ENCODE measurements at regions not wholly inside any gene's neighbourhood (a gene's known extent, or its start where the extent isn't known, plus 50 kb on each side); places are given as distances from the start of the nearest gene placed in this dataset.
"Not testable (repeated sequence)": the region's sequence is repeated elsewhere in the genome, so short reads cannot be mapped to it uniquely, and the experiment has no call there.

DNA sequence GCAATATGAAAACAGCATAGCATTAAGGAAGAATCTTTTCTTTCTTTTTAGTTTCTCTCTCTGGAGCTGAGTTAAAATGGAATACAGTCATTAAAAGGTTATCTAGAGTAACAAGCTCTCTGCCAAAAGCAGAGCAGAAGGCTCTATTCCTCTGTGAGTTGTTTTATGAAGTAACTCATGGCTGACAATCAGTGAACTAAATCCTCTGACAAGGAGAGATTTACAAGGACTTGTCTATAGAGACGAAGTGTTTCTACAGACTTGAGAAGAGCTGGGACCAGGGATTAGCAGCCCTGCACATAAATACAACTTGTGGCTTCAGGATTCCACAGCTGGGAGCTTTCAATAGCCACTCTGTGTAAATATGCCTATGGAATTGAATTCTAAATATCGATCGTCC lies 192.5 kb upstream of the RAG2 start:
- no peak for DNase-seq (ENCODE audit: low spot score)

DNA sequence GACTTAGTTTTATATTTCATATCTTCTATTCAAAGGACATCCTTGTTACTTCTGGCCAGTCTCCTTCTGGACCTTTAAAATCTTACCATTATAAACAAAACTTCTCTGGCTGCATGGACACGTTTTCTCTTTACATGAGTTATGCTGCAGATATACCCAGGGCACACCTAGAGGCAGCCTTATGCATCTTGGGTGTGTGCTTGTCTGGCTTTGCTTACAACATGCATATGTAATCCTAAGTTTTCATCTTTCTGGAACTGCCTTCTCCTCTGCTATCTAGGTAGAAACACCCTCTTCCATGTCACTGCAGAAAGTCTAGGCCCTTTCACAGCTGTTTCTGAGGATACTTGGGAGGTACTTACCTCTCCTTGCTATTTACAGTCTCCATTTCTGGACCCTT lies 185.8 kb upstream of the RAG2 start:
- no peak for DNase-seq (ENCODE audit: low spot score)

DNA sequence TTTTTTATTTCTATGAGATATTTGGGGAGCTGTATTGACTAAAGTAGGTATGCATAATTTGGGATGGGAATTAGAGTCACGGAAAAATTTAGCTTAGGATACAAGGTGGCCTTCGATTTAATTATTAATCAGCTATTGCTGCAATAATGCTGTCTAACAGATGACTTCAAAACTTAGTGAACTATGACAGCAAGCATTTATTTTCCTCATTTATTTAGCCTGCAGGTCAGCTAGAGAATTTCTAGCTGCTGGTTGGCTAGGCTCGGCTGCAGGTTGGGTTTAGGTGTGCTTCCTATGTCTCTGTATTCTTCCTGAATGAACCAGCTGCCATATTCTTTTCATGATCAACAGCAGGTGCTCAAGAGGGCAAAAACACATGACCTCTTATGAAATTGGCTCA lies 181.8 kb upstream of the RAG2 start:
- no peak for DNase-seq (ENCODE audit: low spot score)

DNA sequence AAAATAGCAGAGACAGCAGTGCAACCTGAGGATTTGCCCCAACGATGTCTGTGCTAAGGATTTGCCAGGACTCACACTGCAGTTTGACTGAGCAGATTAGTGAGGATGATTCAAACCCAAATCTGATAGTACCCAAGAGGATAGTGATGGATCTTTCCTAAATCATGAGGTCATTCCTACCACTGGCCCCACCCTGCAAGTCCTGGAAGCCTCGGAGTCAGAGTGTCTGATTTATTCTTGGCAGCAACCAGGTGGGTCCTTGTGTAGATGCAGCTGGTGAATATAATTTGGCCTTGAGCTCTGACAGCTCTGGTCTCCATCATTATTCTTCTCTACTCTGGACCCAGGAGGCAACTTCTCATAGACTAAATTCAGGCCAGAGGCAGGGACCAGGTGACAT lies 179.3 kb upstream of the RAG2 start:
- DNase-seq (ENCODE audit: low spot score), result no peak

DNA sequence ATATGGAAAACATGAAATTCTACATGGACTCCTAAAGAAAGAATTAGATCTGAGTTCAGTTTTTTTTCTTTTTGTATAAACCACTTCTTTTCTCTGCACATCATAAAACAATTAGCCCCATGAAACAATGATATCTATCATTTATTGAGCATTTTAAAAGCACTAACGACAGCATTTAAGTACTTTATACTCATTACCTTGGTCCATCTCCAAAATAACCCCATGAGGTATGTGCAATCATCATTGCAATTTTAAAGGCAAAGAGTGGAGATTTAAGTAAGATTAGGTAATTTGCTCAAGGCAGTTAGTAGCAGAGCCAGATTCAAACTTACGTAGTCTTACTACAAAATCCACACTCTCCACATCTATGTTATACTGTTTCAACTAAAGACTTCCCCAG lies 177.7 kb upstream of the RAG2 start:
- DNase-seq (ENCODE audit: low spot score), result no peak

DNA sequence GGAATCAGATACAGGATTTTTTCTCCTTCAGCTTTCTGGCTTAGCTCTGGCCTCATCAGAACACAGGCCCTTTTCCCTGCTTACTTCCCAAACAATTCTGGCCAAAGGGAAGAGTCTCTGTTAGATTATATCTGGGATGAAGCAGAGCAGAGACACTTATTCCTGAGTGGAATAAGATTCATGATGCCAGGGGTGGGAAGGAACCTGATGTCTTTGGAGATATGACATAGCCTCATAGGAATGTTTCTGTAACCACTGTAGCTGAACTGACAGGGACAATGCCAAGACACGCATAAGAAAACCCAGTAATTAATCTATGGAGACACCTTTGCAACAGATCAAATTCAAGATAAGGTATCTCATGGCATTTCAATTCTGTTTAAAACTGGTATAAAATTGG lies 177.1 kb upstream of the RAG2 start:
- DNase-seq (ENCODE audit: low spot score), result no peak

DNA sequence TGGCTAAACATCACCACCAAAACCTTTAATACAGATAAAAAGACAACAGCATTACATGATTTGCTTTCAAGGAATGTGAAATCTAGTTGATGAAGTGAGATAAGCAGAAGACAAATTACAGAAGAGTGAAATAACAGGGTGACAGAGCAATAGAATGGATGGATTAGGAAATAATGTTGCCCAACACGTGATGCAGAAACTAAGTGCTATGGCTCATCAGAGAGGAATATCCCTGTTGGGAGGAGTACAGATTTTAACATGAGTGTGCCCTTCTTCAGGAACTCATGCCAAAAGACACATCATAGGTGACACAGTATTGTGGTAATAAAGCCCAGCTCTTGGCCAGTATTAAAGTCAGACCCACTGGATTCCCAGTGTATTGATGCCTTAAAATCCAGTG lies 176.6 kb upstream of the RAG2 start:
- no peak for DNase-seq (ENCODE audit: low spot score)

DNA sequence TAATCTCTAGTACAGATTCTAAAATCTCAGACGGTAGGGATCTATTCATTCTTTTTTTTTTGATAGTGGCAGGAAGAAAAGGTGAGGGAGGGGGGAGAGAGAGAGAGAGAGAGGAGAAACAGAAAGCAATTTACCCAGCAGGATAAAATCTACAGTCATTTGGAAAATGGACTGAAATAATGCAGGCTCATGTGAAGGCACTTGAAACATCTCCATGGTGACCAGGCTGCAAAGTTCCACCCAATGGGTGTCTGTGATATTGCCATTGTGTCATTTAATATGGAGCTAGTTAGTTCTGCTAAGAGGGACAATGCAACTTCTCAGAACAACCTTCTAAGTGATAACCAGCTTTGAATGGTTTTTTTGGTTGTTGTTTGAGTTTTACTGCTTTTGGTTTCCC lies 165.2 kb upstream of the RAG2 start:
- DNase-seq (ENCODE audit: low spot score), result no peak

DNA sequence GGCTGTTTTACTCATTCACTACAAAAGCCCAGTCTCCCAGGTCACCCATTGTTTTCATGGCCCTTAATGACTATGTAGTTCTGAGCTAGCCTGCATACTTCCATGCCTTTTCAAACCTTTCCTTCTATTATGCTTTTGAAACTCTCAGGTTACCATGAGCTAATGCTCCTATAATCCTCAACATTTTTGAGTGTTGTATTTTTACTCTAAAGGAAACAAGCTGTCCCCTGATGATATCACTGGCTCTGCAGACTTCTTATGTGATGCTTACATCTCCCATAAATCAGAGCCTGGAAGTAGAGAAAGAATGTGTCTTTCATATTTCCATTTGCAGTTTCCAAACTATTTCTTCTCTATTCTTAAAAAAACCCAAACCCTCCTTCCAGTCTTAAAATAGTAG lies 159.0 kb upstream of the RAG2 start:
- DNase-seq (ENCODE audit: low spot score), result no peak

DNA sequence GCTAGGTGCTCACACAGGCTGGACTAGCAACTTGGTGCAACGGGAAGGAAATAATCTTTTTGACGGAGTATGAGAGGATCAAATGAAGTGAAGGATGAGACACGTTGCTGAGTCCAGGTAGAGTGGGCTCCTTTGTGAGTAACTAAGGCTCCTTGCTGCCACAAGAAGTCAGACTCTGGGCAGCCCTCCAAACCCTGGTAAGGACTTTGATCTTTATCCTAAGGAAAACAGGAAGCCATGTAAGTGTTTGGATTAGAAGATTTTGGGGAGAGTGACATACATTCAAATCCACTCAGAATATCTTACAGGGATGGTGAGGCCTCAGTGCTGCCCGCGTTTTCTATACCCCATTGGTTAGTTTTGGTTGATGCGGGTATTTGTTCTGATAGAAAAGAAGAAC lies 155.9 kb upstream of the RAG2 start:
- DNase-seq (ENCODE audit: low spot score), result no peak

DNA sequence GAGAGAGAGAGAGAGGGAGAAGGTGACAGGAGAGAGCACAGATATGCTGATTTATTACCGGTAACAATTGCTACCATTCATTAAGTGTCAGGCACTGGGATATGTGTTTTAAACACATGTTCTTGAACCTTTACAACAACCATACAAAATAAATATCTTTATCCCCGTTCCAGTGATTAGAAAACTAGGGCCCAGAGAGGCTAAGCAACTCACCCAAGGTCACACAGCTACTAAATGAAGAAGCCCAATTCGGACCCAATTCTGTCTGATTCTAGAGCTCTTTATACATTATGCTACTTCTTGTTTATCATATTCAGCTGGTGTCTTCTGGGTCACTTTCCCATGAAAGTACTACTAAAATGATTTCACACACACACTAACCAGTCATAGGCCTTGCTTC lies 154.0 kb upstream of the RAG2 start:
- DNase-seq (ENCODE audit: low spot score), result no peak

DNA sequence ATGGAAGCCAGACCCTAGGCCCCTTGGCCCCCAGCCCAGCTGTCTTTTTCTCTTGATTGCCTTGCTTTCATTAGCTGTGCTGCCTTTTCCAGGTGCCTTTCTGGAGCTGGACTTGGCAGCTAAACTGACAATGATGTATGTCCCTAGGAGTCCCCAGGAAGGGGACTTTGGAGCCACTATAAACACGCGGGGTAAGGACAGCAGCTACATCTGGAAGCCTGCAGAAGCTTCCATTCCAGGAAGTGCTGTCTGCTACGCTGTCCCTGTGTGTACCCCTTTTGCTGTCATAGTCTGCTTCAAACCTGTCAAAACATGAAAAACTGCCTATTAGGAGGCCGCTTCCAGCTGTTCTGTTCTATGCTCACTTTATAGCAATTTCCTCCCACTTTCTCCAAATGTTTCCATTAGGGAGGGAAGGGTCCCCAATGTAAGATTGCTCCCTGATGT lies 153.3 kb upstream of the RAG2 start:
- no peak for DNase-seq (ENCODE audit: low spot score)

DNA sequence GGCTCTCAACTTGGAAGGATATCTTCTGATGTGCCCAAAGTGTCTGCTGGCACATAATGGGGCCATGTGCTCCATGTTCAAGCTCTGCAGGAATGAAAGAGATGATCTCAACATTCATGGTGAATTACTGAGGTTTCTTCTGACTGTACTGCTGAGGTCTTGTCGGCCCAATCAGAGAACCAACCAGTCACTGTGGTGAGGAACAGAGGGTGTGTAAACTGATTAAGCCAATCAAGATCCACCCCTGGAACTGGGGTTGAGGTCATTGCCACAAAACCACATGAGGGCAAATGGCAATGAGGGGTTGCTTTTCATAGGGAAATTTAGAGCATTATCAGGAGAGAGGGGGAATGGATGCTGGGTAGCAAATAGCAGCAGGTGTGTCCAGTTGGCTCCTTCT lies 152.3 kb upstream of the RAG2 start:
- no peak for DNase-seq (ENCODE audit: low spot score)

DNA sequence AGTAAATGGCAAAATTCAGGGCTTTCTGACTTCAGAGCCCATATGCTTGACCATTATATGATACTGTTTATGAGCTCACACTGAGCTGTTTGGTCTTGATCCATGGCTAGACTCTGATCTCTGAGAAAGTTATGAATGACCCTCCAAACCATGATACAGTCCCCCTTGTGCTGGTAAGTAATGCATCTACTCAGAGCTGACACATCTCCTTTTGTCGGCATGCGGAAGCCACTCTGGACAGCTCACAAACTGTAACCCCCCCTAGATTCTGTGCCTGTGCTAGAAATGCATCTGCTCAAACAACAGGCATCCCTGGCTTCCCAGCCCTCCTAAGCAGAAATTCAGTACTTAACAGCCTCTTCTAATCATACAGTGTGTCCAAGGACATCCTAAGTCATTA lies 150.8 kb upstream of the RAG2 start:
- DNase-seq (ENCODE audit: low spot score), result no peak

DNA sequence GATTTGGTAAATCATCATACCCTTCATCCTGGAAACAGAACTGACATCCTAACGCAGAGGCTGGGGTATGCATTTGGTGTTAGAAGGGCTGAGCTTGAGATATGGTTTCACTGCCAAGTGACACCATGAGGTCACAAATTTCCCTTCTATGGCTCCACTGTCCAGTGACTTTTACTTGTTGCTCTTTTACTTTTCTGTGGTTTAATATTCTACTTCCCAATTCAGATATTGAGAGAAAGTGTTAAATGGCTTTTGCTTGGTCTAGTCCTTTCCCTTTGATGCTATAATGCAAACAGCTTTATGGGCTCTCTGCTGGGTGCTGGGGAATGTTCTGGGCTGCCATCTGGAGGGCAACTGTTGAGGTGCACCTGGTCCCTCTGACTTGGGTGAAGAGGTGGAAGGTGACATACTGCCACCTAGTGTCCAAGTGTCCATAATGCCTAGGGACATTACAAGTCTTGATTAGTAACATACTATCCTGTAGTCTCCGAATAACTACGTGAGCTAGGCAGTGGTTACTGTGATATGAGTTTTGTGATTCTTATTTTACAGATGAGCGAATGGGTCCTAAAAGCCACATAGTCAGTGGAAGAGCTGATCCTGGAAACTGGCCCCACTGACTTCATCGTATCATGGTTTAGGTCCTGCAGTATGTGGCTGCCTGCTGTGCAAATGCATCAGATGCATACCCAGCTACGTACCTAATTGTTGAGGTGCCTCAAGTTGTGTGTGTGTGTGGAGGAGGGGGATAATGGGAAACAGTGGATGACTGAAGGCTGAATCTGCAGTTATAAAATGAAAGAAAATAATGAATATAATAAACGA lies 149.1 kb upstream of the RAG2 start:
- peak; percentile 87 for DNase-seq (ENCODE audit: low spot score)

DNA sequence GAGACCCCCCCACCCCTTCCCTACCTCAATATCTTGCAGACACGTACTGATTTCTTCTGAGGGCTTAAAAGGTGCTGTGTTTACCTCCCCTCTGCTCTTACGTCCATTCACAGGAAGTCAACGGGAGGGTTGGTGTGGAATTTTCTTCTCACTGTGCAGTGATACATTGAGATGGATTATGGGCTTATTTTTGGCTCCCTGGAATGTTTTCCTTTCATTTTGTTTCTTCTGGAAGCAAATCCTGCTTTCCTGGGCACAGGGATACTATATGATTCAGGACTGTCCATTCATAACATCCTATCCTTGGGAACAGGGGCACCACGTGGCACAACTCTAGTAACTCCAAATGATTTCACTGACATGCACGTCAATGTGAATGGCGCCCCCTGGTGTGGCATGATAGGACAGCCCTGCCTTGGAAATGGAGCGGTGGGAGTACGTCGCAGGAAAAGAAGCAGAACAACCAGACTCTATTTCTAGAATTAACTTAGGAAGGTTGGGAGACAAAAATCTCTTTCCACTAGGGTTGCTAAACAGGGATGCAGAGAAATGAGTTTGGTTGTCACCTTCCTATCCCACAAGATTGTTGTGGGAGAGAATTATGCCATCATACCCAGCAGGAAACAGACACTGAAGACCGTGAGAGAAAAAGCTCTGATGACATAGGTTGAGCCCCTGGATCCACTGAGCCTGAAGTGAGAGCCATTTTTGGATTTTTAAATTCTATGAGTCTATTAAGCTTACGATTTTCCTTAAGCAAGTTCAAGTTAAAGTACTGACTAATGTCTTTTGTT lies 146.5 kb upstream of the RAG2 start:
- DNase-seq (ENCODE audit: low spot score), result peak; percentile 48

DNA sequence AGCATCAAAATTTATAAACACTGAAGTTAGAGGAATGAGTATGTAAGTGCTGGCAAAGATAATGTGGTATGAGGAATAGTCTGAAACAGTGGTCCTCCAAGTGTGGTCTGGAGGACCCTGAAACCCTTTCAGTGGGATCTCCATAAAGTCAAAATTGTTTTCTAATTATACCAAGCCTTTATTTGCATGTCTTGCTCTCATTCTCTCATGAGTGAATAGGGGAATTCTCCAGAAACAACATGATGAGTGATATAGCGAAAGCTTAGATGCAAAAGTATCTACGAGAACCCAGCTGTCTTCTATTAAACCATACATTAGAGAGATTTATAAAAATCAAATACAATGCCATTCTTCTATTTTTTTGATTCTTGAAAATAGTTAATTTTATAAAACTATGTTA lies 145.0 kb upstream of the RAG2 start:
- no peak for DNase-seq (ENCODE audit: low spot score)

DNA sequence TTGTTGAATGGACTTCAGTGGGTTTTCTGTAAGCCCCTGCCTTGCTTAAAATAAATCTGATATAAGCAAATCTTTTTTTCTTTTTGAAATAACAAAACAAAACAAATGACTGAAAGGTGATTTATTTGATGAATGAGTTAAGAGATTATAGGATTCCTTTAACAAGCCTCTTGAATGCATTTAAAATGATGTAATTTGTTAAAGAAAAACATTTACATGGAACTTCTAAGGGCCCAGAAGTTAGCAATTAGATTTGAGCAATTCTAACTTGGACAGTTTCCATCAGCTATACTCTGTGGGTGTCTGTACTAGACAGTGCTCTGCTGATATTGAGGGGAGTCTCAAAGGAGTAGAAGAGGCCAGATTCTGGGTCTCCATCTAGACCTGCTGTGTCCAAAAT lies 143.5 kb upstream of the RAG2 start:
- no peak for DNase-seq (ENCODE audit: low spot score)

DNA sequence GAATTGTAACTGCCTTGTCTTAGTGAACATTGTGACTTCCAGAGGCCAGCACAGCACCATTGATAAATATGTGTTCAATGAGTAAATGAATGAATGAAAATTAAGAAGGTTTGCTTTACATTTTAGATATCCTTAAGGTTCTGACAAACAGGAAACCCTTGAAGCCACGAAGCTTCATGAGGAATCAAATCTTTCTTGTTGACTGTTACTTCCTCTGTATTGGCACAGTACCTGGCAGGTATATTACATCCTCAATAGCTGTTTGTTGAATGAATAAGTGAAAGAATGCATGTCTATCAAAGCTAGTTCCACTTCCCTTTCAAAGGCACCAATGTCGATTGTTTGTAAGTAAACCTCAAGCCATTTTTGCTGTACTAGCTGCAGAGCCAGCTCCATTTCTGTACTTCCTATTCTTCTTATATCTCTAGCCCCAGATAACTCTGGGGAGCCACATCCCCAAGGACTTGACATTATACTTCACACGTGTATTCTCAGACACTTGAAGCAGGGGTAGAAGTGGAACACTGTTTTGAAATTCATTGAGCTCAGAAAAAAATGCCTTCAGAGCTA lies 140.3 kb upstream of the RAG2 start:
- DNase-seq (ENCODE audit: low spot score), result peak; percentile 14

DNA sequence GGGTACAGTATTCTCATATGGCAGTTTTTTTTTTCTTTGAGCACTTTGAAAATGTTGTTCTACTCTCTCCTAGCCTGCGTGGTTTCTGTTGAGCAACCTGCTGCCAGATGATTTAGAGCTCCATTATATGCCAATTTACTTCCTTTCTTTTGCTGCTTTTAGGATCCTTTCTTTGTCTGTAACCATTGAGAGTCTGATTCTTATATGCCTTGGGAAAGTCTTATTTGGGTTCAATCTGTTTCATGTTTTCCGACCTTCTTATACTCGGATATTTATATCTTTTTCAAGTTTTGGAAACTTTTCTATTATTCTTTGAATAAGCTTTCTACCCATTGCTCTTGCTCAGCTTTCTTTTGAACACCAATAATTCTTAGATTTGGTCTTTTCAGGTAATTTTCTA lies 138.1 kb upstream of the RAG2 start:
- DNase-seq (ENCODE audit: low spot score), result no peak

DNA sequence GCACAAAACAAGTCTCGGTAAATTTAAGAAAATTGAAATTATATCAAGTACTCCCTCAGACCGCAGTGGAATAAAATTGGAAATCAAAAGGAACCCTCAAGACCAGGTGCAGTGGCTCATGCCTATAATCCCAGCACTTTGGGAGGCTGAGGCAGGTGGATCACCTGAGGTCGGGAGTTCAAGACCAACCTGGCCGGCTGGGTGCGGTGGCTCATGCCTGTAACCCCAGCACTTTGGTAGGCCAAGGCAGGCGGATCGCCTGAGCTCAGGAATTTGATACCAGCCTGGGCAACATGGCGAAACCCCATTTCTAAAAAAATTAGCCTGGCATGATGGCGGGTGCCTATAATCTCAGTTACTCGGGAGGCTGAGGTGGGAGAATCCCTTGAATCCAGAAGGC lies 135.7 kb upstream of the RAG2 start:
- DNase-seq (ENCODE audit: low spot score), result not testable (repeated sequence)

DNA sequence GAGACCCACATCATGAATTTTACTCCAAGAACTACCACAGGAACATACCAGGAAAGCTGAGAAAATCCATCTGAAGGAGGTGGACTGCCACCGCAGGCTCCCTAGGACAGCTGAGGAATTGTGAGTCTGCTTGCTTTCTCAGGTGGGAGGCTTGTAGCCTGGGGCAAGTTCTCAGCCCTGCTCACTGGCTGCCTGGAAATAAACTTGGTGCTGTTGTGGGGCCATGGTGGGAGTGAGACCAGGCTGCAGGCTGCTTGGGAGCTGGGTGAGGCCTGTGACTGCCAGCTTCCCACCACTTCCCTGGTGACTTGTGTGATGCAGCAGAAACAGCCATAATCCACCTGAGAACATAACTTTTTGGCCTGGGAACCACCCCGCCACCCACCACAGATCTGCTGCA lies 132.7 kb upstream of the RAG2 start:
- no peak for DNase-seq (ENCODE audit: low spot score)

DNA sequence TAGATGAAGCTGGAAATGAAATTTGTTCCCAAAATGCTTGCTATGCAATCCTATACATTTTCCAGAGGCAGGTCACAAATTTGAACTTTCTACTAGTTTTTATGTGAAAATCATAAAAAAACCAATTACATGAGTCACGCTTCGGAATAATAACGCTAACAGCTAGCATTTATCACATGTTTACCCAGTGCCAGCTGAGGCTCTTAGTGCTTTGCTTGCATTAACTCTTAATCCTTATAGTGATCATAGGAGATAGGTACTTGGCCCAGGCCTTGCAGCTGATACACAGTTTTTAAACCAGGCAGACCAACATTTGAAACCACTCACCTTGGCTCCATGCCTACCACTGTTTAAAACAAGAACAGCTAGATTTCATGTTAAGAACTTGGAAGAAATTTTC lies 131.8 kb upstream of the RAG2 start:
- no peak for DNase-seq (ENCODE audit: low spot score)

Measured in globus pallidus (tissue), 1 donor.